HS-5 (cell line): ENCODE measurements at regions not wholly inside any gene's neighbourhood (a gene's known extent, or its start where the extent isn't known, plus 50 kb on each side); places are given as distances from the start of the nearest gene placed in this dataset.
"Not testable (repeated sequence)": the region's sequence is repeated elsewhere in the genome, so short reads cannot be mapped to it uniquely, and the experiment has no call there.

Experiments
- DNase-seq: peaks from one replicate; pipeline ENCODE4 v3.0.0-alpha.2; 2012; ENCODE audit warnings: low read depth

DNA sequence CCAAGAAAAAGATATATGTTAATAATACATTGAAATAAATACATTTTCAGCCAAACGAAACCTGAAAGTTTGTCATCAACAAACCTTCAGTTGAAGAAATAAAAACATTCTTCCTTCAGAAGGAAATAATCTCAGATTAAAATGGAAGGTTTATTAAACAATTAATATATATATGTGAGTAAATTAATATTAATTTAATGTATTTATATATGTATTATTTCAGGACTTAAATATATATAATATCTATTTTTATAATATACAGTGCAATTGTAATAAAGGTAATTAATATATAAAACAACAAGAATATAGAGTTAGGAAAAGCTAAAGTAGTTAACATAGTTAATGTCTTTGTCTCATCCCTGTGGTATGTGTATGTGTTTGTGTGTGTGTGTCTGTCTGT, 102.2 kb upstream of the CDC14C start:
- DNase-seq = no peak

DNA sequence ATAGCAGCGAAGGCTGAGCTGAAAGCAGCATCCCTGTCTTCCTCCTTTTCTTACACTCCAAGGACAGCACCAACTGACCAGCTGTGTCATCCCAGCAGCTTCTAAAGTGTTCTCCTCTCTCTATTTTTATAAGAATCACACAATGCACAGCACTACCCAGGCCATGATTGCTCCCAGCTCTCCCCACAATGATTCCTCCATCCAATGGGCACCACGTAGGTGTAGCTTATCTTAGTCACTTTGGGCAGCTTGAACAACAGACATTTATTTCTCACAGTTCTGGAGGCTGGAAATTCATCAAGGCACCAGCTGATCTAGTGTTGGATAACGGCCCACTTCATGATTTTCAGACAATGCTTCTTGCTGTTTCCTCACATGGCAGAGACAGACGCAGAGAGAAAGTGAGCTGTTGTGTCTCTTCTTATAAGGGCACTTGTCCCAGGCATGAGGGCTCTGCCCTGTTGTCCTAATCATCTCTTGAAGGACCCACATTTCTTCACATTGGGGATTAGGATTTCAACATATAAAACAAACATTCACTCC, 92.0 kb upstream of the CDC14C start:
- no peak for DNase-seq

DNA sequence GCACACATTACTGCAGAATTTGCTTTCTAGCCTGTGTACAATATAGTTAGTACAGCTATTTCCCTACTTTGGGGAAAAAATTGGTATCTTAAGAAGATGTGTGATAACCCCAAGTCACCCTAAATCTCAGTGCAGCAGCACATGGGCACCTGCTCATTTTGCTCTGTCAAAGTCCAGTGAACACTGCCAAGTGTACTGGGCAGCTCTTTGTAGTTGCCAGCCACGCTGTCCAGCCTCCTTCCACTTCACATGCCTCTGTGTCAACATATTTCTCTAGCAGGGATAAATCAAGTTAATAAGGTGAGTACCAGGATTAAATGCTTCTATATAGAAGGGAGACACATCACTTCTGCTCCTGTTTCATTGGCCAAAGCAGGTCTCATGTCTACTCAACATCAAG, 87.1 kb upstream of the CDC14C start:
- DNase-seq = no peak

DNA sequence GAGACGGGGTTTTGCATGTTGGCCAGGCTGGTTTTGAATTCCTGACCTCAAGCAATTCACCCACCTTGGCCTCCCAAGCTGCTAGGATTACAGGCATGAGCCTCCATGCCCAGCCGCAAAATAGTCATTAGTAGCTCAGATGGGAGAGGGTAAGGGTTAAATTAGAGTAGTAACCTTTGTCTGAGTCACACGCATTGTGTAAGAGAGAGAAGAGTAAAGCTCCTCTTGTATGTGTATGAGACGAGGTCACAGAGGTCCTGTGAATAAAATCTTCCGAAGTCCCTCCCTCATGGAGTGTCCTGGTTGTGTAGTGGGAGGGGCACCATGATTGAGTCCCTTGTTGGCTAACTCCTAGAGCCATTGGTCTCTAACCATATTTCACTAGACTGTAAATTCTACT, 85.2 kb upstream of the CDC14C start:
- DNase-seq = peak; percentile 0

DNA sequence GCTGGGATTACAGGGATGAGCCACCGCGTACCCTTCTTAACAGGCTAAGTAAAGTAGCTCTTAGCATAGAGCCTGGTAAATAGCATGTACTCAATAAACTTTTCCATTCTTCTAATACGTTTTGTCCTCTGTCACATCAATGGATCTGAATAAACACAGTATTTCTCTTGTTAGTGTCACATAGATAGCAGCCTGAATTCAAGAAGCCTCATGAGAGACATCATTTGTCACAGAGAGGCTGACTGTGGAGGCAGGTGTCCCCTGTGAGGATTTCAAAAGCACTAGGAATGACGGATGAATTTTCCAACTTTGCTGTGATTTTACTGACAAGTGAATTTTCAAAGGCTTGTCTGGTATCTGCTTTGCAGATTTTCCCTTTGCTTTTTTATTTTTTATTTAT, 82.6 kb upstream of the CDC14C start:
- DNase-seq = no peak

DNA sequence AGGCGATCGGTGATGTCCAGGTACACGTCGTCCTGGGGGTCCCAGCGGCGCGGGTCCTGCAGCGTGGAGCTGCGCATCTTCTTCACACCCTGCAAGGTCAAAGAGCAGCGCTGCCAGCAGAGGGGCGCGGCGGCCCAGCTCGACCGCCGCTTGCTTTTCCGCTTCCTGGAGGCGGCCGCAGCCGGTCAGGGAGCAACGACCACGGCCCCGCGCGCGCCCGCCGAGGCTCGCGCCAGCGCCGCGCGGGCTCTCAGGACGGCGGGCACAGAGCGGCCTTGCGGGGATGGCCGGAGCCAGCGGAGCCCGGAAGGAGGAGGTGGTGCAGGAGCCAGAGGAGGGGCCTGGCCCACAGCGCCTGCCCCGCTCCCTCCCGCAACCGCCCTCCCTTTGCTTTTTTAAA, 76.4 kb upstream of the CDC14C start:
- DNase-seq = no peak

DNA sequence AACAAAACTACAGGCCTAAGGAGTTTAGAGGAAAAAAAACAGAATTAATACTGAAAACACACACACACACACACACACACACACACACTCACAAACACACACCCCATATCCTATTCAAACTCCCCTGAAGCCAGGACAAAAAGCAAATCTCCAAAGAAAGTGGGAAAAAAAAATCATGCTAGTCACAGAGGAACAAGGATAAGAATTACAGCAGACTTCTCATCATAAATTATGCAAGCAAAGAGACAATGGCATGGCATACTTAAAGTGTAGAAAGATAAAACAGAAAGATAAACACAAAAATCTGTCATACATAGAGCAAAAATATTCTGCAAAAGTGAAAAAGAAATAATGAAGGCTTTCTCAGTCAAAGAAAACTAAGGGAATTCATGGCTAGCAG, 63.9 kb upstream of the CDC14C start:
- not testable (repeated sequence) for DNase-seq

DNA sequence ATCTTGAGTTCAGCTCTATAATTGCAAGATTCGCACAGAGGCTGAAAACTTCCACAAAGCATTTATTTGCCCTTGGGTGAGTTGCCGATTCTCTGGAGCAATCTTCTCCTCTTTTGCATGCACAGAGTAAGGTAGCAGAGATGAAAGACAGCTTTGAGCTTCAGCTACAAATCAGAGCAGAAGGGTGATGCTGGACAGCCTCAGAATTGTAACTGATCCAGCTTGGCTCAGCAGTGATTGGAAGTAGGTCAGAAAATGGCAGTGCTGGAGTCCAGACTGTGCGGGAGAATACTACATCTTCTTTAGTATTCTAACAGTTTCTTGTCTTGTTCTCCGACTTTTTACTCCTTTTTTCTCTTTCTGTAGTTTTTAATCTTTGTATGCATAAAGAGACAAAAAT, 55.4 kb upstream of the CDC14C start:
- no peak for DNase-seq

DNA sequence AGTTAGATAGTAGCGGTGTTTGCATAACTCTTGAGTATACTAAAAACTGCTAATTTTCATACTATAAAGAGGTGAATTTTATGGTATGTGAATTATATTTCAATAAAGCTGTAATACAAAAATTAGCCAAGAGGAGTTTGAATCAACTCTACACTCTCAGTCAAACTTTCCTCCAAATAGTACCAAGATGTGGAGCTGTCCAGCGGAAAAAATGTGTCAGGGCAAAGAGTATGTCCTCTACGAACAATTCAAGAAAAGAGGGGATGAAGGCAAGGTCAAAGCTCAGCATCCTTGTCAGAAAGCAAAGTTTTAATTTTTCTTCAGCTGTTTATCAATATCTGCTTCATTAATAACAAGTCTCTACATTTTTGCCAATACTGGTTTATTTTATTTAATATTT, 51.8 kb upstream of the CDC14C start:
- no peak for DNase-seq
